Panc1 (cell line): ENCODE measurements at regions not wholly inside any gene's neighbourhood (a gene's known extent, or its start where the extent isn't known, plus 50 kb on each side); places are given as distances from the start of the nearest gene placed in this dataset.

Experiments used
- ATAC-seq: fragments of 200-7000 bp; cut with Tn5 transposase; 2 replicates; pipeline ENCODE4 v1.9.1; 2020; ENCODE audit warnings: mild to moderate bottlenecking, moderate library complexity
- BruUV-seq: library from RNA; stranded (reverse); fragments of 400-500 nt; replicated peaks from 2 replicates; lab custom pipeline; 2021; lab: Mats Ljungman, UMichigan
- CTCF ChIA-PET: fragments of 300-600 bp; sonication (Branson Sonifier 250); formaldehyde crosslinking; loops from one replicate; lab custom pipeline; 2022; ENCODE audit warnings: antibody characterized with exemption; lab: Charles Lee
- POLR2A ChIA-PET: fragments of 300-600 bp; sonication (Branson Sonifier 250); formaldehyde crosslinking; loops from one replicate; lab custom pipeline; 2022; ENCODE audit warnings: antibody characterized with exemption; lab: Charles Lee
- DNase-seq: peaks from one replicate; pipeline ENCODE4 v3.0.0-alpha.2; 2010; ENCODE audit warnings: low read depth, low spot score
- H3K27ac ChIP-seq: 2 replicates; pipeline ENCODE4 v1.5.1; 2011; ENCODE audit warnings: mild to moderate bottlenecking, low read length, inconsistent platforms
- H3K27me3 ChIP-seq: fragments of 200-500 bp; sonication (Bioruptor generic); 2 replicates; pipeline ENCODE4 v1.6.0; 2014; ENCODE audit warnings: low read length, inconsistent platforms; ENCODE audit not compliant: control insufficient read depth, insufficient read depth
- H3K36me3 ChIP-seq: fragments of 200-500 bp; sonication (Bioruptor generic); 2 replicates; pipeline ENCODE4 v1.5.1; 2014; ENCODE audit warnings: inconsistent platforms, mild to moderate bottlenecking, low read length, moderate library complexity; ENCODE audit not compliant: control insufficient read depth, insufficient read depth
- H3K4me1 ChIP-seq: 2 replicates; pipeline ENCODE4 v1.5.1; 2011; ENCODE audit warnings: inconsistent platforms, mild to moderate bottlenecking, low read length, moderate library complexity; ENCODE audit not compliant: control insufficient read depth, insufficient read depth
- H3K4me3 ChIP-seq, 2 experiments: 2 replicates each; pipeline ENCODE4 v1.5.1; 2011 to 2012; ENCODE audit warnings: low read depth in 2 of 2, low read length in 2 of 2, mild to moderate bottlenecking in 2 of 2, inconsistent platforms in 1 of 2, moderate library complexity in 1 of 2
- H3K9me3 ChIP-seq: fragments of 200-500 bp; sonication (Bioruptor generic); 2 replicates; pipeline ENCODE4 v1.5.1; 2014; ENCODE audit warnings: low read depth, mild to moderate bottlenecking, inconsistent platforms, low read length, moderate library complexity; ENCODE audit not compliant: control insufficient read depth, insufficient read depth
- CTCF ChIP-seq: fragments of 450-650 bp; IDR thresholded peaks from 2 replicates; pipeline ENCODE4 v1.5.1; 2017; ENCODE audit warnings: mild to moderate bottlenecking
- POLR2AphosphoS5 ChIP-seq: IDR thresholded peaks from 2 replicates; pipeline ENCODE4 v1.6.1; 2012; ENCODE audit warnings: mild to moderate bottlenecking, low read depth, low read length, moderate library complexity
- SIN3A ChIP-seq: IDR thresholded peaks from 2 replicates; pipeline ENCODE4 v1.6.1; 2012; ENCODE audit warnings: low read depth, mild to moderate bottlenecking, low read length, moderate library complexity, borderline replicate concordance; ENCODE audit not compliant: insufficient read depth
- TCF7L2 ChIP-seq: IDR thresholded peaks from 2 replicates; pipeline ENCODE4 v1.6.1; 2011; ENCODE audit warnings: mild to moderate bottlenecking, low read depth, low read length, inconsistent platforms
- in situ Hi-C: cut with HindIII; loops from 2 replicates; pipeline ENCODE4 v1.10.0; 2016; ENCODE audit warnings: low sequenced_read_pairs, low pct_unique_long_range_greater_than_20kb
- intact Hi-C: fragments of 100-400 bp; cut with micrococcal nuclease; formaldehyde crosslinking; loops from one replicate; pipeline ENCODE4 v1.10.0; 2022; ENCODE audit not compliant: unreplicated experiment
- TF ChIP-seq, protein P1 (sequence below), 2 experiments: IDR thresholded peaks; 2 replicates each; pipeline ENCODE4 v1.6.1; 2011 to 2012; ENCODE audit warnings: low read depth in 2 of 2, control low read depth in 1 of 2, low read length in 1 of 2, mild to moderate bottlenecking in 1 of 2, moderate library complexity in 1 of 2; ENCODE audit not compliant: insufficient read depth in 1 of 2

DNA sequence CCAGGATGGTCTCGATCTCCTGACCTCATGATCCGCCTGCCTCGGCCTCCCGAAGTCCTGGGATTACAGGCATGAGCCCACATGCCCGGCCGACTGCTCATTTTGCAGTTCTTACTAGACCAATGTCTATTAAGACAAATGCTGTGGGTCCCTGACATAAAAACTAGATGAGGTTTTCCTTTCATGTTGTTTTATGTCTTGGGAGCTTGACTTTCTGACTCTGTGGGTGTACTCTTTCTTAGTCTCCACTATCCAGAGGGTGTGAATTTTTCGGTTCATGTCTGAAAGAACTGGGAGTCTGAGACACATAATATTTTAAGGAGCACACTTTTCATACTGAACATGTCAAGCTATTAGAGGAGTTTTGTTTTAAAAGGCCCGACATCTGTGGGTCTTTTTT, 744.9 kb upstream of the B3GALT2 start:
- ChIA-PET CTCF (no interaction called here), POLR2A (no interaction called here)
- intact Hi-C loops (no loop called here), in situ Hi-C loops (no loop called here)
- H3K27ac ChIP-seq, result no peak overlapping the region
- no TSS peak for BruUV-seq
- no peaks in the 10 kb centered on the region for H3K27me3 ChIP-seq
- H3K36me3 ChIP-seq, result no peaks in the 10 kb centered on the region
- TF ChIP-seq POLR2AphosphoS5, result no peak
- TF ChIP-seq, protein P1, sequence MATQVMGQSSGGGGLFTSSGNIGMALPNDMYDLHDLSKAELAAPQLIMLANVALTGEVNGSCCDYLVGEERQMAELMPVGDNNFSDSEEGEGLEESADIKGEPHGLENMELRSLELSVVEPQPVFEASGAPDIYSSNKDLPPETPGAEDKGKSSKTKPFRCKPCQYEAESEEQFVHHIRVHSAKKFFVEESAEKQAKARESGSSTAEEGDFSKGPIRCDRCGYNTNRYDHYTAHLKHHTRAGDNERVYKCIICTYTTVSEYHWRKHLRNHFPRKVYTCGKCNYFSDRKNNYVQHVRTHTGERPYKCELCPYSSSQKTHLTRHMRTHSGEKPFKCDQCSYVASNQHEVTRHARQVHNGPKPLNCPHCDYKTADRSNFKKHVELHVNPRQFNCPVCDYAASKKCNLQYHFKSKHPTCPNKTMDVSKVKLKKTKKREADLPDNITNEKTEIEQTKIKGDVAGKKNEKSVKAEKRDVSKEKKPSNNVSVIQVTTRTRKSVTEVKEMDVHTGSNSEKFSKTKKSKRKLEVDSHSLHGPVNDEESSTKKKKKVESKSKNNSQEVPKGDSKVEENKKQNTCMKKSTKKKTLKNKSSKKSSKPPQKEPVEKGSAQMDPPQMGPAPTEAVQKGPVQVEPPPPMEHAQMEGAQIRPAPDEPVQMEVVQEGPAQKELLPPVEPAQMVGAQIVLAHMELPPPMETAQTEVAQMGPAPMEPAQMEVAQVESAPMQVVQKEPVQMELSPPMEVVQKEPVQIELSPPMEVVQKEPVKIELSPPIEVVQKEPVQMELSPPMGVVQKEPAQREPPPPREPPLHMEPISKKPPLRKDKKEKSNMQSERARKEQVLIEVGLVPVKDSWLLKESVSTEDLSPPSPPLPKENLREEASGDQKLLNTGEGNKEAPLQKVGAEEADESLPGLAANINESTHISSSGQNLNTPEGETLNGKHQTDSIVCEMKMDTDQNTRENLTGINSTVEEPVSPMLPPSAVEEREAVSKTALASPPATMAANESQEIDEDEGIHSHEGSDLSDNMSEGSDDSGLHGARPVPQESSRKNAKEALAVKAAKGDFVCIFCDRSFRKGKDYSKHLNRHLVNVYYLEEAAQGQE (IDR thresholded peaks at IDR 0.05; ENCODE audit: insufficient read depth in 1 of 2, low read depth in 2 of 2, low read length in 1 of 2), result no peak
- no peak for TF ChIP-seq CTCF
- TF ChIP-seq TCF7L2, result no peak
- TF ChIP-seq SIN3A, result no peak
- peaks cover 4% of the 10 kb centered on the region; the same call in 1 of the 2 replicates for H3K9me3 ChIP-seq
- DNase-seq (no peak), ATAC-seq (no peak)
- no peak overlapping the region for H3K4me3 ChIP-seq
- H3K4me1 ChIP-seq, result no peaks in the 10 kb centered on the region

DNA sequence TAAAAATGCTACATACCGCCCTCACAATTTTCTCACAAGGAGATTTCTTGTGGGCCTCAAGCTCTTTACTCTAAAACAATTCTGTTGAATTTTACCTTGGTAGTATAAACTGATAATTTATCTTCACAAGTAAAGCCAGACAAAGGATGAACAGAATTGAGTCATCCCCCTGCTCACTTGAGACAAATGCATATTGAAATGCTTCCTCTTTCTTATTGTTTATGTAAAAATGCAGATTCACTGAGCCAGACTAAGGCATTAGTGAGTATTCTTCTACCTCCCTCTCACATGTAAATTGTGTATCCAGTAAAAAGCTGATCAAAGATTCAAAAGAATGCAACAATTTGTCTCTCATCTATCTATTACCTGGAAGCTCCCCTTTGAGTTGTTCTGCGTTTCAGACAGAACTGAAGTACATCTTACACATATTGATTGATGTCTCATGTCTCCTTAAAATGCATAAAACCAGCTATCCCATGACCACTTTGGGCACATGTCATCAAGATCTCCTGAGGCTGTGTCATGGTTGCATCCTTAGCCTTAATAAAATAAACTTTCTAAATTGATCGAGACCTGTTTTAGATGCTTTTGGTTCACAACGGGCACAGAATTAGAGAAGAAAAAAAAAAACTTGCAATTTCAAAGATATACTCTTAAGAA, 743.1 kb upstream of the B3GALT2 start:
- Histone ChIP-seq H3K4me1 (no peaks in the 10 kb centered on the region), H3K9me3 (peaks cover 4% of the 10 kb centered on the region; the same call in 1 of the 2 replicates), H3K36me3 (no peaks in the 10 kb centered on the region), H3K4me3 (no peak overlapping the region), H3K27me3 (no peaks in the 10 kb centered on the region), H3K27ac (no peak overlapping the region)
- ChIA-PET POLR2A (no interaction called here), CTCF (no interaction called here)
- TF ChIP-seq CTCF (no peak), SIN3A (no peak)
- TF ChIP-seq, protein P1 (IDR thresholded peaks at IDR 0.05; ENCODE audit: insufficient read depth in 1 of 2, low read depth in 2 of 2, low read length in 1 of 2), result no peak
- BruUV-seq, result no TSS peak
- no peak for DNase-seq
- no peak for ATAC-seq
- in situ Hi-C loops, result no loop called here
- intact Hi-C loops, result no loop called here
